ENCODE measurements at regions not wholly inside any gene's neighbourhood (a gene's known extent, or its start where the extent isn't known, plus 50 kb on each side); places are given as distances from the start of the nearest gene placed in this dataset.
"Not testable (repeated sequence)": the region's sequence is repeated elsewhere in the genome, so short reads cannot be mapped to it uniquely, and the experiment has no call there.

GRCh38 chr3:197407053-197407452 lies 108.6 kb upstream of the DLG1 start:
- H3K9me3 Mint-ChIP-seq = peaks cover 8% of the 10 kb centered on the region
- H3K27me3 Mint-ChIP-seq = peaks cover 1% of the 10 kb centered on the region
- intact Hi-C loops (cut with micrococcal nuclease) = no loop called here
- H3K27ac Mint-ChIP-seq = no peak overlapping the region
- H3K4me1 Mint-ChIP-seq (ENCODE audit: low read depth) = no peaks in the 10 kb centered on the region
- no peak overlapping the region for H3K4me3 Mint-ChIP-seq
- no peaks in the 10 kb centered on the region for H3K36me3 Mint-ChIP-seq (ENCODE audit: low read depth)

- H3K9me3 Mint-ChIP-seq = peaks cover 8% of the 10 kb centered on the region
- H3K4me1 Mint-ChIP-seq (ENCODE audit: low read depth) = no peaks in the 10 kb centered on the region
- intact Hi-C loops (cut with micrococcal nuclease) = no loop called here
- no peaks in the 10 kb centered on the region for H3K36me3 Mint-ChIP-seq (ENCODE audit: low read depth)
- H3K4me3 Mint-ChIP-seq = no peak overlapping the region
- no peaks in the 10 kb centered on the region for H3K27me3 Mint-ChIP-seq
- no peak overlapping the region for H3K27ac Mint-ChIP-seq
Measured at GRCh38 chr3:197406266-197406665, 107.9 kb upstream of the DLG1 start.

GRCh38 chr3:197404754-197405153 lies 106.3 kb upstream of the DLG1 start:
- Mint-ChIP-seq H3K36me3 (ENCODE audit: low read depth) (no peaks in the 10 kb centered on the region), H3K4me1 (ENCODE audit: low read depth) (no peaks in the 10 kb centered on the region), H3K27me3 (no peaks in the 10 kb centered on the region), H3K27ac (no peak overlapping the region), H3K4me3 (no peak overlapping the region), H3K9me3 (peaks cover 6% of the 10 kb centered on the region)
- intact Hi-C loops (cut with micrococcal nuclease) = no loop called here

GRCh38 chr3:197404030-197404429 lies 105.6 kb upstream of the DLG1 start:
- Mint-ChIP-seq H3K9me3 (no peaks in the 10 kb centered on the region), H3K4me3 (no peak overlapping the region), H3K27ac (no peak overlapping the region), H3K4me1 (ENCODE audit: low read depth) (no peaks in the 10 kb centered on the region), H3K27me3 (no peaks in the 10 kb centered on the region), H3K36me3 (ENCODE audit: low read depth) (no peaks in the 10 kb centered on the region)
- intact Hi-C loops (cut with micrococcal nuclease) = no loop called here

- H3K4me1 Mint-ChIP-seq (ENCODE audit: low read depth); H3K9me3 Mint-ChIP-seq; intact Hi-C loops (cut with micrococcal nuclease); H3K36me3 Mint-ChIP-seq (ENCODE audit: low read depth); H3K4me3 Mint-ChIP-seq; H3K27me3 Mint-ChIP-seq; H3K27ac Mint-ChIP-seq: not testable (repeated sequence)
Measured at GRCh38 chr3:197402401-197402800, 104.0 kb upstream of the DLG1 start.

- Mint-ChIP-seq H3K36me3 (ENCODE audit: low read depth) (no peaks in the 10 kb centered on the region), H3K27ac (no peak overlapping the region), H3K27me3 (peaks cover 3% of the 10 kb centered on the region), H3K9me3 (no peaks in the 10 kb centered on the region), H3K4me1 (ENCODE audit: low read depth) (no peaks in the 10 kb centered on the region), H3K4me3 (no peak overlapping the region)
- intact Hi-C loops (cut with micrococcal nuclease) = no loop called here
Measured at GRCh38 chr3:197399486-197399885, 101.1 kb upstream of the DLG1 start.

GRCh38 chr3:197398286-197398878 lies 100.0 kb upstream of the DLG1 start:
- intact Hi-C loops (cut with micrococcal nuclease) = no loop called here
- no peaks in the 10 kb centered on the region for H3K36me3 Mint-ChIP-seq (ENCODE audit: low read depth)
- H3K9me3 Mint-ChIP-seq = no peaks in the 10 kb centered on the region
- peaks cover 3% of the 10 kb centered on the region for H3K27me3 Mint-ChIP-seq
- H3K4me3 Mint-ChIP-seq = no peak overlapping the region
- H3K4me1 Mint-ChIP-seq (ENCODE audit: low read depth) = no peaks in the 10 kb centered on the region
- H3K27ac Mint-ChIP-seq = no peak overlapping the region

- intact Hi-C loops (cut with micrococcal nuclease) = no loop called here
- H3K27ac Mint-ChIP-seq = no peak overlapping the region
- peaks cover 3% of the 10 kb centered on the region for H3K27me3 Mint-ChIP-seq
- H3K4me3 Mint-ChIP-seq = no peak overlapping the region
- H3K36me3 Mint-ChIP-seq (ENCODE audit: low read depth) = no peaks in the 10 kb centered on the region
- no peaks in the 10 kb centered on the region for H3K4me1 Mint-ChIP-seq (ENCODE audit: low read depth)
- no peaks in the 10 kb centered on the region for H3K9me3 Mint-ChIP-seq
Measured at GRCh38 chr3:197397838-197398237, 99.4 kb upstream of the DLG1 start.

- H3K4me1 Mint-ChIP-seq (ENCODE audit: low read depth) = no peaks in the 10 kb centered on the region
- no peak overlapping the region for H3K4me3 Mint-ChIP-seq
- peaks cover 3% of the 10 kb centered on the region for H3K27me3 Mint-ChIP-seq
- H3K9me3 Mint-ChIP-seq = no peaks in the 10 kb centered on the region
- no peaks in the 10 kb centered on the region for H3K36me3 Mint-ChIP-seq (ENCODE audit: low read depth)
- no peak overlapping the region for H3K27ac Mint-ChIP-seq
- intact Hi-C loops (cut with micrococcal nuclease) = no loop called here
Measured at GRCh38 chr3:197394464-197395321, 96.3 kb upstream of the DLG1 start.

- H3K36me3 Mint-ChIP-seq (ENCODE audit: low read depth); H3K9me3 Mint-ChIP-seq; H3K4me3 Mint-ChIP-seq; H3K4me1 Mint-ChIP-seq (ENCODE audit: low read depth); H3K27me3 Mint-ChIP-seq; intact Hi-C loops (cut with micrococcal nuclease); H3K27ac Mint-ChIP-seq: not testable (repeated sequence)
Measured at GRCh38 chr3:197394126-197394463, 95.7 kb upstream of the DLG1 start.

GRCh38 chr3:197393711-197394110 lies 95.3 kb upstream of the DLG1 start:
- Mint-ChIP-seq H3K9me3 (no peaks in the 10 kb centered on the region), H3K27me3 (peaks cover 3% of the 10 kb centered on the region), H3K27ac (no peak overlapping the region), H3K36me3 (ENCODE audit: low read depth) (no peaks in the 10 kb centered on the region), H3K4me1 (ENCODE audit: low read depth) (no peaks in the 10 kb centered on the region), H3K4me3 (no peak overlapping the region)
- intact Hi-C loops (cut with micrococcal nuclease) = no loop called here

- intact Hi-C loops (cut with micrococcal nuclease) = no loop called here
- H3K27ac Mint-ChIP-seq = no peak overlapping the region
Measured at GRCh38 chr3:197392961-197393360, 94.5 kb upstream of the DLG1 start.

GRCh38 chr3:197381371-197381770 lies 83.0 kb upstream of the DLG1 start:
- Mint-ChIP-seq H3K9me3 (no peaks in the 10 kb centered on the region), H3K4me3 (no peak overlapping the region), H3K36me3 (ENCODE audit: low read depth) (no peaks in the 10 kb centered on the region), H3K4me1 (ENCODE audit: low read depth) (peaks cover 7% of the 10 kb centered on the region), H3K27ac (no peak overlapping the region), H3K27me3 (no peaks in the 10 kb centered on the region)
- intact Hi-C loops (cut with micrococcal nuclease) = no loop called here

More at GRCh38 chr3:197392961-197393360, 94.5 kb upstream of the DLG1 start:
- Mint-ChIP-seq H3K36me3 (ENCODE audit: low read depth) (no peaks in the 10 kb centered on the region), H3K4me3 (no peak overlapping the region), H3K4me1 (ENCODE audit: low read depth) (no peaks in the 10 kb centered on the region), H3K27me3 (peaks cover 3% of the 10 kb centered on the region), H3K9me3 (no peaks in the 10 kb centered on the region)

GRCh38 chr3:197380786-197381185 lies 82.4 kb upstream of the DLG1 start:
- Mint-ChIP-seq H3K27ac (no peak overlapping the region), H3K36me3 (ENCODE audit: low read depth) (no peaks in the 10 kb centered on the region)

More at GRCh38 chr3:197380786-197381185, 82.4 kb upstream of the DLG1 start:
- intact Hi-C loops (cut with micrococcal nuclease) = no loop called here
- no peak overlapping the region for H3K4me3 Mint-ChIP-seq
- H3K27me3 Mint-ChIP-seq = no peaks in the 10 kb centered on the region
- no peaks in the 10 kb centered on the region for H3K9me3 Mint-ChIP-seq
- H3K4me1 Mint-ChIP-seq (ENCODE audit: low read depth) = peaks cover 7% of the 10 kb centered on the region

All from dendritic cell treated with granulocyte-macrophage colony-stimulating factor and Interleukin-4, amounts not matched to agents 40 ng/mL and 50 ng/mL, for 4 days (primary cell).